ENCODE measurements at regions not wholly inside any gene's neighbourhood (a gene's known extent, or its start where the extent isn't known, plus 50 kb on each side); places are given as distances from the start of the nearest gene placed in this dataset.
"Not testable (repeated sequence)": the region's sequence is repeated elsewhere in the genome, so short reads cannot be mapped to it uniquely, and the experiment has no call there.

DNA sequence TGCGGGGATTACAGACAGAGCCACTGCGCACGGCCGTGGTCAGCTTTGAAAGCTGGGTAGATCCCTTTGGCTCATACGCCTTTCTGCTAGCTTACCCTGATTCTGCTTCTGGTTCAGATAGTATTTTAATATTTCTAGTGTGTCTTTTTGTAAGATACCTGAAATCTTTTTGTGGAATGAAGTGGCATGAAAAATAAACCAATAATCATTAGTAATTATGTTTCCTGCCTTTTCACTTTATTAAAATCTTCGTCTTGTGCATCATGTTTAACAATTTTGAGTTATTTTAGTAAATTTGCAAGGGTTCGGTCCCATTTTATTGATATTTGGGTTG, 82.5 kb upstream of the TNK2 start:
- TF ChIP-seq, protein P1, sequence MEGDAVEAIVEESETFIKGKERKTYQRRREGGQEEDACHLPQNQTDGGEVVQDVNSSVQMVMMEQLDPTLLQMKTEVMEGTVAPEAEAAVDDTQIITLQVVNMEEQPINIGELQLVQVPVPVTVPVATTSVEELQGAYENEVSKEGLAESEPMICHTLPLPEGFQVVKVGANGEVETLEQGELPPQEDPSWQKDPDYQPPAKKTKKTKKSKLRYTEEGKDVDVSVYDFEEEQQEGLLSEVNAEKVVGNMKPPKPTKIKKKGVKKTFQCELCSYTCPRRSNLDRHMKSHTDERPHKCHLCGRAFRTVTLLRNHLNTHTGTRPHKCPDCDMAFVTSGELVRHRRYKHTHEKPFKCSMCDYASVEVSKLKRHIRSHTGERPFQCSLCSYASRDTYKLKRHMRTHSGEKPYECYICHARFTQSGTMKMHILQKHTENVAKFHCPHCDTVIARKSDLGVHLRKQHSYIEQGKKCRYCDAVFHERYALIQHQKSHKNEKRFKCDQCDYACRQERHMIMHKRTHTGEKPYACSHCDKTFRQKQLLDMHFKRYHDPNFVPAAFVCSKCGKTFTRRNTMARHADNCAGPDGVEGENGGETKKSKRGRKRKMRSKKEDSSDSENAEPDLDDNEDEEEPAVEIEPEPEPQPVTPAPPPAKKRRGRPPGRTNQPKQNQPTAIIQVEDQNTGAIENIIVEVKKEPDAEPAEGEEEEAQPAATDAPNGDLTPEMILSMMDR (IDR thresholded peaks at IDR 0.05; ENCODE audit: insufficient read depth, low read depth, low read length), result not testable (repeated sequence)
- TF ChIP-seq EZH2 (IDR thresholded peaks at IDR 0.05; ENCODE audit: insufficient read depth, low read length), result not testable (repeated sequence)

Data from astrocyte (in vitro differentiated cells and primary cell).